CD4-positive, alpha-beta T cell treated with Interleukin-10 for 1 hour (primary cell): ENCODE measurements at regions not wholly inside any gene's neighbourhood (a gene's known extent, or its start where the extent isn't known, plus 50 kb on each side); places are given as distances from the start of the nearest gene placed in this dataset.
"Not testable (repeated sequence)": the region's sequence is repeated elsewhere in the genome, so short reads cannot be mapped to it uniquely, and the experiment has no call there.

Experiments
- DNase-seq: peaks from one replicate; pipeline ENCODE4 v3.0.0-alpha.2; 2020

DNA sequence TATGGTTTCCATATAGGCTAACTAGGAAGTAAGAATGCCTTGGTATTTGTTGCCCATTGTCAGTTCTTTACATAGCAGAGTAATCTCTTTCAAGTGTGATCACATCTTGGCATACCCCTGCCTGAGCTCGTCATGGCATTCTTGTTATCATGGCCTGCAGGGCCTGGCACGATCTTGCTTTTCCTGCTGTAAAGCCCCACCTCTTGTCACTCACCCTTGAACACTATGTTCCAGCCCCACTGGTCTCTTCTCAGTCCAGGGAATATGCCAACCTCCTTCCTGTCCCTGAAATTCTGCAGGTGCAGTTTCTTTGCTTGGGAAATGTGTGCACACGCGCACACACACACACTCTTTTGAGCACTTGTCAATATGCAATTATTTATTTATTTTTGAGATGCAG is 250.2 kb upstream of the DMRT1 start:
- DNase-seq: no peak

DNA sequence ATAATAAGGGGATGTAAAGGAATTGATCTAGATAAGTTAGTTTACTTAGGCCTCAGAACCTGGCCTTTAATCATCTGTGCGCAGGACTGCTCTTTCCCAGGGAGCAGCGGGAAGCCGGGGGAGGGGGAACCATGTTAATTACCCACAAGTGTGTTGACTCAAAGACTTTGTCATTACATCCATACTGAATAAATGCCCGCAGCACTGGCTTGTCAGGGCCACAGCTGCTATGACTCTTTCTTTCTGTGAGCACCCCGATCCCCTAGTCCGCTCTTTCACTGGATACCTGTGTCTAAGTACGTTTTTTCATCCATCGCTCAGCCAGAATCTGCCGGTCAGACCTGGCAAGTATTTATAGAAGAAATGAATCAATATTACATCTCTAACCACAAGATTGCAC is 249.3 kb upstream of the DMRT1 start:
- no peak for DNase-seq

DNA sequence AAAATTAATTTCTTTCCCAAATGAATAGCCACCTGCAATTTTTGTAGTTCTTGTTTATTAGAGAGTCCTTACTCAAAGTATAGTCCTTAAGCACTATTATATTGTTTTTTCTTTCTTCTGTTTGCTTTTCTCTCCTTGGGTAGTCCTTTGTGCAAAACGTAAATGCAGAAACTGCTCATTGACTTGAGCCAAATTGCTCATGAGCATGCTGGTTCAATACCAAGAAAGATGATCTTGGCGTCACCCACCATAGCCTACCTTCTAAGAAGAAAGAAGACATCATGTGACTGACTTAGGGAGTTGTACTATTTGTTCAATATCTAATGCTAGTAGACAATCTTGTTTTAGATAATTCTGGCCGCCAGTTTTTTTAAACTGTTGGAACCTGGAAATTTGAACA is 248.8 kb upstream of the DMRT1 start:
- no peak for DNase-seq

DNA sequence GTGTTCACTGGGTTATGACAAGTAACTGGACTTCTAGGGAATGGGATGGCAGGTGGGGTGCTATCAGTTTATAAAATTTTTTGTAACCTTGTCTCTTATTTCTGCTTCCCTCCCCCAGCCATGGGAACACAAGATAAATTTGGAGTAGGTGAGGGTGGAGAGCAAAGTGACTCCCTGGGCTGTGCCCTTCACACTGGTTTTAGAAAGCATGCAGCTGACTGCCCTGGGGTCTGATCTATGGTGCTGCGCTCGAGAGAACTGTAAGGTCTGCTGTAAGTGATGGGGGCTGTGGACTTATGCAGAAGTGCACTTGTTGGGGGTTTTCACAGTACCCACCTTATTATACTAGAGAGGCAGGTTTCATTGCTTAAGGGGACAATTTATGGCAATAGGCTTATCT is 247.7 kb upstream of the DMRT1 start:
- DNase-seq: no peak

DNA sequence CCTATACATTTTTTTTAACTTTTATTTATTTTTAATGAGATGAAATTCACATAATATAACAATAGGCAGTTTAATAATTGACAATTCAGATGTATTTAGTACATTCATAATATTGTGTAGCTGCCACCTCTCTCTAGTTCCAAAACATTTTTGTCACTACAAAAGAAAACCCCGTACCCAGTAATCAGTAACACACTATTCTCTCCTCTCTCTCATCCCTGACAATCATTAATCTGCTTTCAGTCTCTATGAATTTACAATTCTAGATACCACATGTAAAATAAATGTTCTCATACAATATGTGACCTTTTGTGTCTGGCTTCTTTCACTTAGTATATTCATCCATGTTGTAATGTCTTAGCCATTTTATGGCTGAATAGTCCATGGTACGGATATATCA is 244.8 kb upstream of the DMRT1 start:
- DNase-seq: no peak

DNA sequence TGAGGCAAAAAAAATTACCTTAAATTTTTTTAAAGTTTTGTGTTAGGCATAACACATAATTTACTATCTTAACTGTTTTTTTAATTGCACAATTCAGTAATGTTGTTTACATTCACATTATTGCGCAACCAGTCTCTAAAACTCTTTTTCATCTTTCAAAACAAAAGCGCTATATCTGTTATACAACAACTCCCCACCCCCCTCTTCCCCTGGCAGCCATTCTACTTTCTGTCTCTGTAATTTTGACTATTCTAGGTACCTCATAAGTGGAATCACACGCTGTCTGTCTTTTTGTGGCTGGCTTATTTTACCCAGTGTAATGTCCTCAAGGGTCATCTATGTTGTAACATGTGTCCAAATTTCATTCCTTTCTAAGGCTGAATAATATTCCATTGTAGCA is 241.5 kb upstream of the DMRT1 start:
- no peak for DNase-seq

DNA sequence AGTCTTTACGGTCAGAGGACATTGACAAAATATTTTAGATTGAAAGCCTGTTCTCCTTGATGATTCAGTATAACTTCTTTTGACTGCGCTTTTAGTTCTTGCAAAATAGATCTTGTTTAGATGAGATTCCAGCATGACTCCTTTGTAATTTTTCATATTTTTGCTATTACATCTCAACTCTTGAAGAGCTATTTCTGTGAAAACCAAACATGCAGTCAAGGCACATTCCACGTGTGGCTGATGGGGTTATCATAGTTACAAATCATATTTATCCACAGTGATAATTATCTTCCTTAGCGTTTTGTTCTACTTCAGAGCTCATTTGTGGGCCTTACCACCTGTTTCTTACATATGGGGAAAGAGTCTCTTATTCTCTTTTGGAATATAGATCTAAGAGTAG is 238.8 kb upstream of the DMRT1 start:
- DNase-seq: no peak

DNA sequence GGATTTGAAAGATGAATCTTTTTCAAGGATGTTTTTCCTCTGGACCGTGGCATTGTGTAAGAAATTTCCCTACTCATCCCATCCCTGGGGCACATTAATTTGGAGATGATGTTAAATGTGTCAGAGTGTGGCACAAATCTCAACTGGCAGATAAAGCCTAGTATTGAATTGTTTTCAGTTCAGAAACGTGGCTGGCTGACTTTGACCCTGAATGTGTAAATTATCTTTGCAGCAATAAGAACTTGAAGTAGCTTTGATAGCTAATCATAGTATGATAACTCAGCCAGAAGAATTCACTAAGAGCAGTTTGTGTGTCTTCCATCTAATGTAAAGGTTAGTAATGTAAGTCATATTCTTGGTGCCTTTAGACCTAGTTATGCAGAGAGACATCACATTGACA is 238.4 kb upstream of the DMRT1 start:
- DNase-seq: no peak

DNA sequence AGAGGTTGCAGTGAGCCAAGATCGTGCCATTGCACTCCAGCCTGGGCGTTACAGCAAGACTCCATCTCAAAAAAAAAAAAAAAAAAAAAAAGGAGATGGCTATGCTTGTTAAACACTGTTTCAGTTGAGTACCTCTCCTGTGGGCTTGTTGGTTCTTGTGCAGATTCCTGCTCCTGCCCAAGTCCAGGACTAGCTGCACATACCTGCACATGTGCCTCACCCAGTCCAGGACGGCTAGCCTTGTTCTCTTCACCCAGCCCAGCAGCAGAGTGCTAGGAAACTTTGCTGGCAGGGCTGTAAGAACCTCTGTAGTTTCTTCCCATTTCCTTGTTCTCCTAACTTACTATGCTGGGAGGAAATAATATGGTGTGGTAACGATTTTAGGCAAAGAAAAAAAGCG is 234.1 kb upstream of the DMRT1 start:
- DNase-seq: no peak

DNA sequence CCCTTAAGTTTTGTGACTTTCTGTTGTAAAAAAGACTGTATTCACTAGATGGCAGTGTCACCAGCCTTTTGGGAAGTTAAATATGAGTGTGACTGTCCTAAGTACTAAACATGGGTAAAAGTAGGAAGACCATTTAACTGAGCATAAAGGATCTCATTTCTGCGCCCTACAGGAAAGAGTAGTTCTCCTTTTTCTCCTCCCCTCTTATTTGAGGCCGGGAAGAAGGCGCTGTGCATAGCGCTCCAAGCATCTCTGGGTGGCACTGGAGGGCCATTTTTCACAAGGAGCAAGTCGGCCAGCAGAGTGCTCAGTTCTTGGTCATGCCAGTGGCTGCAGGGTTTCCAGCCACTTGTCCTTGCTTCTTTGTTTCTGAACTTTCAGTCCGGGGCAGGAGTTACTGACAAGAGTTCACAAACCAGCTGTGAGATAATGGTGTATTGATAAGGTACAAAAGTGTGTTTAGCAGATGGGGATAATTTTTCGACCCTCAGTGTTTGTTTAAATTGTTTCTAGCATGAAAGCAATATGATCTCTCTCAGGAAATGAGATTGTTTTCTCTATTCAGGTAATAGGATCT is 227.6 kb upstream of the DMRT1 start:
- peak; percentile 32 for DNase-seq

DNA sequence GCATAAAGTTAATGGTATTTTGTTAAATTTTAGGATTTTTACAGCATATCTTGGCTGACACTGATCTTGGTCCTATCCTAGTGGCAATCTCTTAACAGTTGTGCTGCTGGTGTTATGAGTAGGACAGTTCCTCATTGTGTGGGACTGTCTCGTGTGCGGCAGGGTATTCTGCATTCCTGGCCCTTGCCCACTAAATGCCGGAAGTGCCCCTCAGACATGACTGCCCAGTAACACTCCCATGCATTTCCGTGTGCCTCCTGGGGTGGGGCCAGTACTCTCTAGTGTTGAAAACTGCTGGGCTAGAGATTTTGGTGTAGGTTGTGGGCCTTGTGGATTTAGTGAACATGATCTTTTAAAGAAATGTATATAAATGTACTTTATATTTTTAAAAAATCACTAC is 227.1 kb upstream of the DMRT1 start:
- DNase-seq: no peak

DNA sequence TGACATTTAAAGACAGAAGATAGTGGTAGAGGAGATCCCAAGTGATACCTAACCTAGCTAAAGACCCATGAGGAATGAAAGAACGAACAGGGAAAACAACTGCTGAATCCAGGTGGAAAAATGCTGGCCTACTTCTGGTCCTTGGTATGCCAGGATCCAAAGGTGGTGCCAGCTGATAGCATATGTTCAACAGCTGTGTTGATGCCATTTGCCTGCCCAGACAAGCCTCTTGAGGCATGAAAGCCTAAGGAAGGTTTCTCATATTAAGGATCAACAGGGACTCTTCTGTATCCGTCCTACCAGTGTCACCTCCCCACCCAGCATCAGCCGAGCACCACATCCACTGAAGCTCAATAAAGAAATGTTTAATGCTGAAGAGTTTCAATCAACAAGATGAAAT is 225.7 kb upstream of the DMRT1 start:
- no peak for DNase-seq

DNA sequence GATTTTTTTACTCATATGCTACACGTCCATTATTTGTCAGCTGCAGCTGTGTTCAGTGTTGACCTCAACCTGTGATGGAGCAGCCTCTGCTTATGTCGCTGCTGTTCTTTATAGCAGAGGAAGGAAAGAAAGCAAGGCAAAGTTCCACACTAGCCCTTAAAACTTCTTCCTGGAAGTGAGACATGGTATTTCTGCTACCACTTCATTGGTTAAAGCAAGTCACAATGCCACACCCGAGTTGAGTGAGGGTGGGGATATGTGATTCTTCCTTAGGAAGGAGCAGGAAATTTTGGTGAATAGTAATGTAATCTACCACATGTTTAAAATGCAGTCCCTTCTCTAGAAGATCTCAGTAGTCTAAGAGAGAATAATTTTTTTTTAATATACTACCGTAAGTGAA is 224.8 kb upstream of the DMRT1 start:
- DNase-seq: no peak

DNA sequence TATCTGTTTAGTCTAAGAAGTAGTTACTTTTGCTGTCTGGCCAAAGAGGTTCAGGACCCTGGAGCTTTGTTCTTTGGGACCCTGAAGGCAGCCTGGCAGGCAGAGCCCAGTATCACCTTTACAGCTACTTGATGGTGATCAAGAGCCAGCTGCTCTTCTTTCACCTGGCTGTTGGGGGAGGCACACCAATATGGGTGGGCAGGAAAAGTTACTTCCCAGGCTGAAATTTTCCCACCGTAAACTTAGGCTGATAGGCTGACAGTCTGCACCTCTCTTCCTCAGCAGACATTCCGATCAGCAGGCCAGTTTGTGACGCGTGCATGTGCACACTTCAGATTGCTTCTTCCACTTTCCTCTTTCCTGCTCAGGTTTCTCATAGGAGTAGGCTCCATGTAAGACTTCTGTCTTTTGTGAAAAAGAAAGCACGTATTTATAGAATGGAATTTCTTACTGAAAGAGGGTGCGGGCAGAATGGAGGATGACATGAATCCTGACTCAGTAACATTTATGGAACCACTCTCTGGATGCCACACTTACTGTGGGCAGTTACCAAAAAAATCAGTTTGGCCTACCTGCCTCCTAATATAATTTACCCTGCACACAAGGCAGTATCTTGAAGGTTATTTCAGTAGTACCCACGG is 223.9 kb upstream of the DMRT1 start:
- DNase-seq: no peak

DNA sequence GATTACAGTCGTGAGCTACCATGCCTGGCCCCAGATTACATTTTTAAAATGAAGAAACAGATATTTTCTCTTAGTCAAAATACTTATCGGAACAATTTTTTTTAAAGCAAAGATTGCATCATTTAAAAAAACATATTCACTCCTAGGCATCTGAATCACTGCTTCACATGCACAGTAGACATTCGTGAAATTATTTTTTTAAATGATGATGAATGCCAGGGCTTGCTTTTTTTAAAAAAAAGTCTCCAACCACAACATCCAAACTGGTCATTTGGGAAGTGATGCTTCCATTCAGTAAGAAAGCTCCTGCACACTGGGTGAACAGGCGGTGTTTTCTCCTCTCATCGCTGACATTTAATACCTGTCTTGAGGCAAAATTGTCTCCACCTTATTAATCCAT is 223.0 kb upstream of the DMRT1 start:
- no peak for DNase-seq

DNA sequence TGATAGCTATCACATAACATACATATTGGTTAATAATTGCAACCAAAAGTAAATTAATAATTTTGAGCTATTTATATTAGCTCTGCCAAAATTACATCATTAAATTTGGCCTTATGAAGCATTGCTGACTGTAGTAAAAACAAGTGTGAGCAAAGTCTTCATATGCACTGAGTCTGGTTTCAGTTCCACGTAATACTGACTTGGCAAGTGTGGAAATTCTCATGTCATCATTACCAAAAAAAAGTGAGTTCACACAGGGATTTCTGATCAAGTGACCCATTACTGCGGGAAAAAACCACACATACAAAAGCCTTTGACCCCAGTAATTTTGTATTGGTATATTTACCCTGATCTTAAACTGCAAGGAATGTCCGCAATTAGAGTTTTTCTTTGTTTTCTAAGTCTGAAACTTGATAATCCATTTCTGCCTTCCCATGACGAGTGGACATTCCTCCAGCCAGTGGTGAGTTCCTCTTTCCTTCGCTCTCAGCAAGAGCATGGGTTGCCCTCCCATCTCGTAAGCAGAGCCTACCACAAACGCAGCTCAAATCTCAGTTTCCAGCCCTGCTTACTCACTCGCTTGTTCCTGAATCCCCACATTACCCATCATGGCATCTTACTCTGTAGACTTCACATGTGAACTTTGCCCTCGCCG is 220.2 kb upstream of the DMRT1 start:
- DNase-seq: no peak

DNA sequence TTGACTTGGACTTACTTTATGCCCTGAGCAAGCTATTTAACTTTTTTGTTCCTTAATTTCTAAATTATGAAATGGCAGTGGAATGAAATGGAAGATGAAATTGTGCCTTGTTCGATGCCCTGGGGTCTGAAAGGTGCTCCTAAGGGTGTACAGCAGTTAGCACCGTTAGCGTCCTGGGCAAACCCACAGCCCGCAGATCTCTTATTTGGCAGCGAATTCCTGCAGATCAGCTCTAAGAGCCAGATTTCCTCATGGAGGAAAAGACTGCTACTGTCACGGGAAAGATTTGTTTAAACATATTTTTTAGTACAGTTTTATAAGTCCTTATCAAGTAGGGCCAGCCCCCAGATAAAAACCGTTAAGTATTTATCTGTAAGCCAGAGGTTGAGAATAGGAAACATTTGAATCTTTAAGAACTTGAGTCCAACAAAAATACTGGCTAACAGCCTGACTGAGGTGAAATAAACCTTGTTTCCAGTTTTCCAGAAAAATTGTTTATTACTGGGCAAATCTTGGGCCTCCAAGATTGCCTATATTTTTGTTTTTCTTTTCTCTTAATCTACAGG is 216.5 kb upstream of the DMRT1 start:
- no peak for DNase-seq

DNA sequence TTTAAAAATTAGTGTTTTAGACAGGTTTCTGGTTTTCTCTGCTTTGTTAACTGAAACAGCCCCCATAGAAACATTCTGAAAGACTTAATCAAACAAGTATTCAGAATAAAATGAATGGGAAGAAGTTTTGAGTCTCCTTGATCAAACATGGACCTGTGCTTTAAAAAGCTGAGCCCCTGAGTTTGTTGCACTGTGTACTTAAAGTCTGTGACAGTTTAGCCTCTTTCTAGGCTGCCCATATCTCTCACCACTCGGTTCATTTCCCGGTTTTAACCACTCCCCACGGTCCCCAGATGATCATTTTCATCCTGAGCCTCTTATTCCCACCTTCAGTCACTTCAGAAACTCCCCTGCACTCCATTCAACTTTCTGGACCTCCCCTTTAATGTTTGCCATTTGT is 215.9 kb upstream of the DMRT1 start:
- no peak for DNase-seq

DNA sequence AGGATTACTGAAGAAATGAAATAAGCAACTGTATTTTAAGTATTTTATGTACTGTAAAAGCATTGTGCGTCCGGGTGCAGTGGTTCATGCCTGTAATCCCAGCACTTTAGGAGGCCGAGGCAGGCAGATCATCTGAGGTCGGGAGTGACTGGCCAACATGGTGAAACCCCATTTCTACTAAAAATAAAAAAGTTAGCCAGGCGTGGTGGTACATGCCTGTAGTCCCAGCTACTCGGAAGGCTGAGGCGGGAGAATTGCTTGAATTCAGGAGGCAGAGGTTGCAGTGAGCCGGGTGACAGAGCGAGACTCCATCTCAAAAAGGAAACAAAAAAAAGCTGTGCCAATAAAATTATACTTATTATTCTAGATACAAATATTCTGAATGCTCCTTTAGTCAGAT is 215.4 kb upstream of the DMRT1 start:
- not testable (repeated sequence) for DNase-seq

DNA sequence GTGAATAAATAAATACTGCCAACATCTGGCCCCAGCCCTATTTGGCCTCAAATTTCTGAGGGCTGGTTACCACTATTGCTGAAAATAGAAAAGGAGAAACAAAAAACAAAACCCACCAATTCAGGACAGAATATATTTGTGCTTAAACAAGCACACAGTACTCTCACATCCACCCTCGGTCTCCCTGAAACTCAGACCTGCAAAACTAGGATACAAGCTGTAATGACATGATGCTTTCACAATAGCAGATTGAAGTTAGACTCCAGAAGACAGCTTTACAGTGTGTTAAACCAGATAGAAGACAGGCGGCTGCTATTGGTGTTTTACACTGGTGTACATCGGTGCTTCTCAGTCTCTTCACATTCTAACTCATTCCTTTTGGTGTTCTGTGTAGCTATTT is 214.9 kb upstream of the DMRT1 start:
- no peak for DNase-seq

DNA sequence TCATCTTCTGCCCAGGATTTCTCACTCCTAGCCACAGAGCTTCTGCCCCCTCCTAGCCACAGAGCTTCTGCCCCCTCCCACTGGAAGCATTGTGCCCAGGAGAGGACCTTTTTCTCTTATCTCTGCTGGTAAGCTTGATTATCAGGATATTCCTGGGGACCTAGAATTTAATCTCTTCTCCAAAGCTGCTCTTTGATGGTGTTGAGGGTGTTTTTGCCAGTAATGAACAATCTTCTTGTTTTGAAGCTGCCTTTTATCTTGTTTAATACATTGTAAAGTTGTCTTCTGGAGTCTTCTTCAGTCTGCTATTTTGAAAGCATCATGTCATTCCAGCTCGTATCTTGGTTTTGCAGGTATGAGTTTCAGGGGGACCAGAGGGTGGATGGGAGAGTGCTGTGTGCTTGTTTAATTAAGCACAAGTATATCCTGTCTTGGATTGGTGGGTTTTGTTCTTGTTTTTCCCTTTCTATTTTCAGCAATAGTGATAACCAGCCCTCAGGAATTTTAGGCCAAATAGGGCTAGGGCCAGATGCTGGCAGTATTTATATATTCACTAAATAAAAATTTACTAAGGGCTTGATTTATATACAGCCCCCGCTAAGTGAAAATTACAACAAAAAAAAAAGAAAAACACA is 214.0 kb upstream of the DMRT1 start:
- DNase-seq: no peak

DNA sequence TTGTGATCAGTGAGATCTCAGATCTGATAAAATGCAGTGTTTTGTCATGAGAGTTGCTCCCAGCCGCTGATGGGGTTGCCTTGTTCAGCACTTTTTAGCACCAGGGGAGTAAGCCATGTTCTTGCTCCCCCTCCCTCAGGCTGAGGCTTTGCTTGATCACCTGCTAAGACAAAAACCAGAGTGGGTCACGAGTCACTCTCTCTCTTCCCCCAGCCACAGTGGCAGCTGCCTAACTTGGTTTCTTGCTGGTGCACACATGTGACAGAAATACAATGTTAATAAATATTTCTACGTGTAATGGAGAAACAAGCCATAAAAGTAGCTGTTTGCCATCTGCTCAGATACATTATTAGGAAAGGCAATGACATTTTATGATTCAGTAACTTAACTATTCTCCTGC is 212.4 kb upstream of the DMRT1 start:
- no peak for DNase-seq

DNA sequence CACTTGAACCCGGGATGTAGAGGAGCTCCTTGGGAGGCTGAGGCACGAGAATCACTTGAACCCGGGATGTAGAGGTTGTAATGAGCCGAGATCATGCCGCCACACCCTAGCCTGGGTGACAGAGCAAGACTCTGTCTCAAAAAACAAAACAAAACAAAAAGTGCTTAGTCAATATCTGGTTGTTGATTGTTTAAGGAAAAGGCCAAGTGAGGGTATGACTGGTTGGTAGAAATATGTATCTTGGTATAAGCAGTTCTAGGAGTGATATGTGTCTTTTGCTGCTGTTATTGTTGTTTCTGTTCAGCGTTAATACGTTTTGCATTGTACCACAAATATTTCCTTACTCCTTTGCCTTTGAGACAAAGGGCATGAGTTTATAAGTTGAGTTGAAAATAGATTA is 210.7 kb upstream of the DMRT1 start:
- DNase-seq: no peak

DNA sequence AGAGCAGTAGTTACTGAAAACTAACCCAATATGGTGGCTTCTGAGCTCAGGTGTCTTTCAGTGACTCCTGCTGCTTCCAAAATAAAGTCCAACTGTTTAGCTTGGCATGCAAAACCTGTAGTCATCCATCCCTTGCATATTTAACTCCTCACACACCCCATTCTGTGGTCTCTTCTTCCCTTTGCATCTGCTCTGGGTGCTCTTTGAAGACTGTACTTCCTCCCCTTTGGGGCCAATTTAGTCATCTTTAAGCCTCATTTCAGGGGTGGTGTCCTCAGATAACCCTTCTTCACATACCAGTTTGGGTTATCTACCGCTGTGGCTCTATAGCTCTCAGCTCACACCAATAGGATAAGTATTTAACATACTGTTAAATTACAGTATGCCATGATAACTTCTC is 209.9 kb upstream of the DMRT1 start:
- no peak for DNase-seq
